Fibroblast of the aortic adventitia (primary cell): ENCODE measurements at regions not wholly inside any gene's neighbourhood (a gene's known extent, or its start where the extent isn't known, plus 50 kb on each side); places are given as distances from the start of the nearest gene placed in this dataset.

Experiments used
- DNase-seq: peaks from one replicate; pipeline ENCODE4 v3.0.0-alpha.2; 2010; ENCODE audit warnings: low read depth
- H3K4me3 ChIP-seq: 2 replicates; pipeline ENCODE4 v1.5.1; 2011; ENCODE audit warnings: low read depth, mild to moderate bottlenecking, control low read depth, low read length, moderate library complexity
- CTCF ChIP-seq: IDR thresholded peaks from 2 replicates; pipeline ENCODE4 v1.5.1; 2011; ENCODE audit warnings: mild to moderate bottlenecking, low read length, control low read depth, inconsistent platforms; ENCODE audit not compliant: insufficient read depth

- H3K4me3 ChIP-seq = no peak overlapping the region
- TF ChIP-seq CTCF = no peak
- no peak for DNase-seq
Measured at GRCh38 chr3:22288756-22289155, 537.7 kb upstream of the ZNF385D start.

- TF ChIP-seq CTCF = no peak
- DNase-seq = no peak
- no peak overlapping the region for H3K4me3 ChIP-seq
Measured at GRCh38 chr3:22292681-22293080, 541.7 kb upstream of the ZNF385D start.

- DNase-seq = peak; percentile 60
- no peak overlapping the region for H3K4me3 ChIP-seq
- no peak for TF ChIP-seq CTCF
Measured at GRCh38 chr3:22296601-22297000, 545.6 kb upstream of the ZNF385D start.

- no peak overlapping the region for H3K4me3 ChIP-seq
- DNase-seq = no peak
- TF ChIP-seq CTCF = no peak
Measured at GRCh38 chr3:22297436-22297835, 546.4 kb upstream of the ZNF385D start.

GRCh38 chr3:22306454-22306853 is 555.4 kb upstream of the ZNF385D start:
- no peak for TF ChIP-seq CTCF
- H3K4me3 ChIP-seq = no peak overlapping the region
- DNase-seq = no peak

- H3K4me3 ChIP-seq = no peak overlapping the region
- no peak for TF ChIP-seq CTCF
- DNase-seq = no peak
Measured at GRCh38 chr3:22308871-22309270, 557.9 kb upstream of the ZNF385D start.

- no peak for TF ChIP-seq CTCF
- DNase-seq = peak; percentile 20
Measured at GRCh38 chr3:22315925-22316324, 564.9 kb upstream of the ZNF385D start.

More at GRCh38 chr3:22315925-22316324, 564.9 kb upstream of the ZNF385D start:
- H3K4me3 ChIP-seq = no peak overlapping the region
